ENCODE measurements at regions not wholly inside any gene's neighbourhood (a gene's known extent, or its start where the extent isn't known, plus 50 kb on each side); places are given as distances from the start of the nearest gene placed in this dataset.

- ATAC-seq (ENCODE audit: insufficient number of reproducible peaks, low FRiP score, low read depth) (no peak), DNase-seq (ENCODE audit: low spot score) (no peak)
- no peak overlapping the region for H3K4me3 ChIP-seq
- H3K9me3 ChIP-seq, result no peaks in the 10 kb centered on the region
- H3K27ac ChIP-seq, result no peak overlapping the region
- H3K36me3 ChIP-seq, result no peaks in the 10 kb centered on the region
- H3K4me1 ChIP-seq (ENCODE audit: control insufficient read depth in 1 of 2, low read depth in 2 of 2), result no peaks in the 10 kb centered on the region
- no peak for TF ChIP-seq CTCF (IDR thresholded peaks at IDR 0.05)
- H3K27me3 ChIP-seq (replicated peaks; ENCODE audit: insufficient read depth), result no peaks in the 10 kb centered on the region
Observed at GRCh38 chr3:187836823-187837770, 91.8 kb upstream of the BCL6 start.

GRCh38 chr3:187838016-187838540 is 92.8 kb upstream of the BCL6 start:
- no peaks in the 10 kb centered on the region for H3K4me1 ChIP-seq (ENCODE audit: control insufficient read depth in 1 of 2, low read depth in 2 of 2)
- no peak overlapping the region for H3K27ac ChIP-seq
- H3K27me3 ChIP-seq (replicated peaks; ENCODE audit: insufficient read depth), result no peaks in the 10 kb centered on the region
- ATAC-seq (ENCODE audit: insufficient number of reproducible peaks, low FRiP score, low read depth) (no peak), DNase-seq (ENCODE audit: low spot score) (no peak)
- TF ChIP-seq CTCF (IDR thresholded peaks at IDR 0.05), result no peak
- H3K9me3 ChIP-seq, result no peaks in the 10 kb centered on the region
- H3K36me3 ChIP-seq, result no peaks in the 10 kb centered on the region
- no peak overlapping the region for H3K4me3 ChIP-seq

- Histone ChIP-seq H3K4me3 (no peak overlapping the region), H3K4me1 (ENCODE audit: control insufficient read depth in 1 of 2, low read depth in 2 of 2) (no peaks in the 10 kb centered on the region), H3K27ac (no peak overlapping the region), H3K9me3 (no peaks in the 10 kb centered on the region), H3K36me3 (no peaks in the 10 kb centered on the region), H3K27me3 (replicated peaks; ENCODE audit: insufficient read depth) (no peaks in the 10 kb centered on the region)
- no peak for TF ChIP-seq CTCF (IDR thresholded peaks at IDR 0.05)
- no peak for DNase-seq (ENCODE audit: low spot score)
- ATAC-seq (ENCODE audit: insufficient number of reproducible peaks, low FRiP score, low read depth), result no peak
Observed at GRCh38 chr3:187839422-187839821, 94.2 kb upstream of the BCL6 start.

GRCh38 chr3:187840856-187841255 is 95.6 kb upstream of the BCL6 start:
- H3K27me3 ChIP-seq (replicated peaks; ENCODE audit: insufficient read depth), result no peaks in the 10 kb centered on the region
- DNase-seq (ENCODE audit: low spot score) (no peak), ATAC-seq (ENCODE audit: insufficient number of reproducible peaks, low FRiP score, low read depth) (no peak)
- H3K4me1 ChIP-seq (ENCODE audit: control insufficient read depth in 1 of 2, low read depth in 2 of 2), result no peaks in the 10 kb centered on the region
- no peak for TF ChIP-seq CTCF (IDR thresholded peaks at IDR 0.05)
- H3K36me3 ChIP-seq, result no peaks in the 10 kb centered on the region
- no peak overlapping the region for H3K27ac ChIP-seq
- no peak overlapping the region for H3K4me3 ChIP-seq
- no peaks in the 10 kb centered on the region for H3K9me3 ChIP-seq

GRCh38 chr3:187841560-187841959 is 96.3 kb upstream of the BCL6 start:
- DNase-seq (ENCODE audit: low spot score), result no peak
- Histone ChIP-seq H3K4me1 (ENCODE audit: control insufficient read depth in 1 of 2, low read depth in 2 of 2) (no peaks in the 10 kb centered on the region), H3K36me3 (no peaks in the 10 kb centered on the region), H3K27me3 (replicated peaks; ENCODE audit: insufficient read depth) (no peaks in the 10 kb centered on the region), H3K4me3 (no peak overlapping the region), H3K9me3 (no peaks in the 10 kb centered on the region), H3K27ac (no peak overlapping the region)
- no peak for ATAC-seq (ENCODE audit: insufficient number of reproducible peaks, low FRiP score, low read depth)
- TF ChIP-seq CTCF (IDR thresholded peaks at IDR 0.05), result no peak
